ENCODE measurements at regions not wholly inside any gene's neighbourhood (a gene's known extent, or its start where the extent isn't known, plus 50 kb on each side); places are given as distances from the start of the nearest gene placed in this dataset.

DNA sequence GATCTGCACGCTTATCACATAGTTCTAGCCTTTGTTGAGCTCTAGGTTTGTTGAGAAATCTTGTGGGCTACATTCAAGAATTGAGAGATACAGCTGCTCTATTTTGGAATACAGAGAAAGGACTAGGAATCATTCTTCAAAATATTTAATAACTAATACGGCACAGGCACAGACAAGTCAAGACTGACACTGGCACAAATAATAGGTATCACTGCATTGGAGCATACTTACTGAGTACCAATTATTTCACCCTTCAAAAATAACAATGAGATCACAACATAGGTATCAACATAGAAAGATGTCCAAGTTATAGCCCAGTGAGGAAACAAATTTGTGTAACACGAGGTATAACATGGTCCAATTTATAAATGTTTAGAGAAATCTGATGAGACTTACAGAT is 133.7 kb upstream of the TSC22D2 start:
- no peaks in the 10 kb centered on the region for H3K36me3 Mint-ChIP-seq
- DNase-seq (ENCODE audit: low spot score) (no peak), ATAC-seq (no peak)
- CTCF ChIA-PET = no interaction called here
- no peak overlapping the region for H3K27ac Mint-ChIP-seq
- H3K9me3 Mint-ChIP-seq = no peaks in the 10 kb centered on the region
- no peak overlapping the region for H3K4me3 Mint-ChIP-seq
- no peak for TF ChIP-seq JAZF1 (CRISPR knock-in tag; IDR thresholded peaks at IDR 0.05)
- TF ChIP-seq, protein P1, sequence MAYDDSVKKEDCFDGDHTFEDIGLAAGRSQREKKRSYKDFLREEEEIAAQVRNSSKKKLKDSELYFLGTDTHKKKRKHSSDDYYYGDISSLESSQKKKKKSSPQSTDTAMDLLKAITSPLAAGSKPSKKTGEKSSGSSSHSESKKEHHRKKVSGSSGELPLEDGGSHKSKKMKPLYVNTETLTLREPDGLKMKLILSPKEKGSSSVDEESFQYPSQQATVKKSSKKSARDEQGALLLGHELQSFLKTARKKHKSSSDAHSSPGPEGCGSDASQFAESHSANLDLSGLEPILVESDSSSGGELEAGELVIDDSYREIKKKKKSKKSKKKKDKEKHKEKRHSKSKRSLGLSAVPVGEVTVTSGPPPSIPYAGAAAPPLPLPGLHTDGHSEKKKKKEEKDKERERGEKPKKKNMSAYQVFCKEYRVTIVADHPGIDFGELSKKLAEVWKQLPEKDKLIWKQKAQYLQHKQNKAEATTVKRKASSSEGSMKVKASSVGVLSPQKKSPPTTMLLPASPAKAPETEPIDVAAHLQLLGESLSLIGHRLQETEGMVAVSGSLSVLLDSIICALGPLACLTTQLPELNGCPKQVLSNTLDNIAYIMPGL (CRISPR knock-in tag; IDR thresholded peaks at IDR 0.05) = no peak
- no peak for TF ChIP-seq FOXJ3 (CRISPR knock-in tag; IDR thresholded peaks at IDR 0.05; ENCODE audit: borderline replicate concordance)
- TF ChIP-seq, protein P2, sequence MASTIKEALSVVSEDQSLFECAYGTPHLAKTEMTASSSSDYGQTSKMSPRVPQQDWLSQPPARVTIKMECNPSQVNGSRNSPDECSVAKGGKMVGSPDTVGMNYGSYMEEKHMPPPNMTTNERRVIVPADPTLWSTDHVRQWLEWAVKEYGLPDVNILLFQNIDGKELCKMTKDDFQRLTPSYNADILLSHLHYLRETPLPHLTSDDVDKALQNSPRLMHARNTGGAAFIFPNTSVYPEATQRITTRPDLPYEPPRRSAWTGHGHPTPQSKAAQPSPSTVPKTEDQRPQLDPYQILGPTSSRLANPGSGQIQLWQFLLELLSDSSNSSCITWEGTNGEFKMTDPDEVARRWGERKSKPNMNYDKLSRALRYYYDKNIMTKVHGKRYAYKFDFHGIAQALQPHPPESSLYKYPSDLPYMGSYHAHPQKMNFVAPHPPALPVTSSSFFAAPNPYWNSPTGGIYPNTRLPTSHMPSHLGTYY (CRISPR knock-in tag; IDR thresholded peaks at IDR 0.05) = no peak
- no peak for TF ChIP-seq TEAD4 (CRISPR knock-in tag; IDR thresholded peaks at IDR 0.05)
- no peak for TF ChIP-seq MXD4 (CRISPR knock-in tag; IDR thresholded peaks at IDR 0.05; ENCODE audit: borderline replicate concordance)
- TF ChIP-seq, protein P3, sequence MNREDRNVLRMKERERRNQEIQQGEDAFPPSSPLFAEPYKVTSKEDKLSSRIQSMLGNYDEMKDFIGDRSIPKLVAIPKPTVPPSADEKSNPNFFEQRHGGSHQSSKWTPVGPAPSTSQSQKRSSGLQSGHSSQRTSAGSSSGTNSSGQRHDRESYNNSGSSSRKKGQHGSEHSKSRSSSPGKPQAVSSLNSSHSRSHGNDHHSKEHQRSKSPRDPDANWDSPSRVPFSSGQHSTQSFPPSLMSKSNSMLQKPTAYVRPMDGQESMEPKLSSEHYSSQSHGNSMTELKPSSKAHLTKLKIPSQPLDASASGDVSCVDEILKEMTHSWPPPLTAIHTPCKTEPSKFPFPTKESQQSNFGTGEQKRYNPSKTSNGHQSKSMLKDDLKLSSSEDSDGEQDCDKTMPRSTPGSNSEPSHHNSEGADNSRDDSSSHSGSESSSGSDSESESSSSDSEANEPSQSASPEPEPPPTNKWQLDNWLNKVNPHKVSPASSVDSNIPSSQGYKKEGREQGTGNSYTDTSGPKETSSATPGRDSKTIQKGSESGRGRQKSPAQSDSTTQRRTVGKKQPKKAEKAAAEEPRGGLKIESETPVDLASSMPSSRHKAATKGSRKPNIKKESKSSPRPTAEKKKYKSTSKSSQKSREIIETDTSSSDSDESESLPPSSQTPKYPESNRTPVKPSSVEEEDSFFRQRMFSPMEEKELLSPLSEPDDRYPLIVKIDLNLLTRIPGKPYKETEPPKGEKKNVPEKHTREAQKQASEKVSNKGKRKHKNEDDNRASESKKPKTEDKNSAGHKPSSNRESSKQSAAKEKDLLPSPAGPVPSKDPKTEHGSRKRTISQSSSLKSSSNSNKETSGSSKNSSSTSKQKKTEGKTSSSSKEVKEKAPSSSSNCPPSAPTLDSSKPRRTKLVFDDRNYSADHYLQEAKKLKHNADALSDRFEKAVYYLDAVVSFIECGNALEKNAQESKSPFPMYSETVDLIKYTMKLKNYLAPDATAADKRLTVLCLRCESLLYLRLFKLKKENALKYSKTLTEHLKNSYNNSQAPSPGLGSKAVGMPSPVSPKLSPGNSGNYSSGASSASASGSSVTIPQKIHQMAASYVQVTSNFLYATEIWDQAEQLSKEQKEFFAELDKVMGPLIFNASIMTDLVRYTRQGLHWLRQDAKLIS (CRISPR knock-in tag; IDR thresholded peaks at IDR 0.05; ENCODE audit: borderline replicate concordance) = no peak
- no peak for TF ChIP-seq ZNF317 (CRISPR knock-in tag; IDR thresholded peaks at IDR 0.05; ENCODE audit: borderline replicate concordance, low read depth)
- TF ChIP-seq, protein P4, sequence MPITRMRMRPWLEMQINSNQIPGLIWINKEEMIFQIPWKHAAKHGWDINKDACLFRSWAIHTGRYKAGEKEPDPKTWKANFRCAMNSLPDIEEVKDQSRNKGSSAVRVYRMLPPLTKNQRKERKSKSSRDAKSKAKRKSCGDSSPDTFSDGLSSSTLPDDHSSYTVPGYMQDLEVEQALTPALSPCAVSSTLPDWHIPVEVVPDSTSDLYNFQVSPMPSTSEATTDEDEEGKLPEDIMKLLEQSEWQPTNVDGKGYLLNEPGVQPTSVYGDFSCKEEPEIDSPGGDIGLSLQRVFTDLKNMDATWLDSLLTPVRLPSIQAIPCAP (CRISPR knock-in tag; IDR thresholded peaks at IDR 0.05) = no peak
- TF ChIP-seq ATF1 (CRISPR knock-in tag; IDR thresholded peaks at IDR 0.05) = no peak
- TF ChIP-seq ZNF232 (CRISPR knock-in tag; IDR thresholded peaks at IDR 0.05) = no peak
- TF ChIP-seq RELA (CRISPR knock-in tag; IDR thresholded peaks at IDR 0.05; ENCODE audit: borderline replicate concordance) = no peak
- TF ChIP-seq SMAD3 (CRISPR knock-in tag; IDR thresholded peaks at IDR 0.05; ENCODE audit: borderline replicate concordance) = no peak
- POLR2A ChIA-PET = no interaction called here
- no peaks in the 10 kb centered on the region; the same call in 1 of the 2 replicates for H3K27me3 Mint-ChIP-seq (ENCODE audit: low read depth)
- peaks cover 13% of the 10 kb centered on the region for H3K4me1 Mint-ChIP-seq

DNA sequence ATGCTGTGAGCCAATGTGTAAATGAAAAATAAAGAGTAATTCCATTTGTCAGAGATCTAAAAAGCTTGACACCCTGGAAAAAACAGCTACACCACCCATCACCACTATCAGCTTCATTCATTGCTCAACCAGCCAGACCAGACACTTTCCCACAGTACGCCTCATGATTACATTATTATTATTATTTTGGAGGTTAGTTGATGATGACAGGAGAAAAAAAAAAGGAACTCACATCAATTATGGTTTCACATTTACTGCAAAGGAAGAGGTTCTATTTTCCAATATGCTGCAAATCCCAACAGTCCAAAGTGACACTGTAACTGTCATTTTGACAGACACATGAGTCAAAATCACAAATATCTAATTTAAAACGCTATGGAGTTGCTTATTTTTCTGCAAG is 134.7 kb upstream of the TSC22D2 start:
- Mint-ChIP-seq H3K4me3 (no peak overlapping the region), H3K36me3 (no peaks in the 10 kb centered on the region), H3K9me3 (no peaks in the 10 kb centered on the region), H3K27ac (no peak overlapping the region), H3K4me1 (peaks cover 10% of the 10 kb centered on the region), H3K27me3 (ENCODE audit: low read depth) (no peaks in the 10 kb centered on the region; the same call in 1 of the 2 replicates)
- CTCF ChIA-PET = no interaction called here
- POLR2A ChIA-PET = interaction anchor here (0.7 kb wide), 1 partner anchor 269 kb away, joined by 3 read pairs; no protein-coding TSS in a partner anchor
- DNase-seq (ENCODE audit: low spot score) (no peak), ATAC-seq (no peak)
- TF ChIP-seq, protein P3 (CRISPR knock-in tag; IDR thresholded peaks at IDR 0.05; ENCODE audit: borderline replicate concordance) = no peak
- TF ChIP-seq, protein P5, sequence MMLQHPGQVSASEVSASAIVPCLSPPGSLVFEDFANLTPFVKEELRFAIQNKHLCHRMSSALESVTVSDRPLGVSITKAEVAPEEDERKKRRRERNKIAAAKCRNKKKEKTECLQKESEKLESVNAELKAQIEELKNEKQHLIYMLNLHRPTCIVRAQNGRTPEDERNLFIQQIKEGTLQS (CRISPR knock-in tag; conservative IDR thresholded peaks at IDR 0.05) = no peak
- TF ChIP-seq JUN (CRISPR knock-in tag; IDR thresholded peaks at IDR 0.05) (no peak), PRRX2 (CRISPR knock-in tag; IDR thresholded peaks at IDR 0.05) (no peak), CREB1 (CRISPR knock-in tag; IDR thresholded peaks at IDR 0.05) (no peak), ZNF671 (CRISPR knock-in tag; IDR thresholded peaks at IDR 0.05) (no peak)
- TF ChIP-seq, protein P6, sequence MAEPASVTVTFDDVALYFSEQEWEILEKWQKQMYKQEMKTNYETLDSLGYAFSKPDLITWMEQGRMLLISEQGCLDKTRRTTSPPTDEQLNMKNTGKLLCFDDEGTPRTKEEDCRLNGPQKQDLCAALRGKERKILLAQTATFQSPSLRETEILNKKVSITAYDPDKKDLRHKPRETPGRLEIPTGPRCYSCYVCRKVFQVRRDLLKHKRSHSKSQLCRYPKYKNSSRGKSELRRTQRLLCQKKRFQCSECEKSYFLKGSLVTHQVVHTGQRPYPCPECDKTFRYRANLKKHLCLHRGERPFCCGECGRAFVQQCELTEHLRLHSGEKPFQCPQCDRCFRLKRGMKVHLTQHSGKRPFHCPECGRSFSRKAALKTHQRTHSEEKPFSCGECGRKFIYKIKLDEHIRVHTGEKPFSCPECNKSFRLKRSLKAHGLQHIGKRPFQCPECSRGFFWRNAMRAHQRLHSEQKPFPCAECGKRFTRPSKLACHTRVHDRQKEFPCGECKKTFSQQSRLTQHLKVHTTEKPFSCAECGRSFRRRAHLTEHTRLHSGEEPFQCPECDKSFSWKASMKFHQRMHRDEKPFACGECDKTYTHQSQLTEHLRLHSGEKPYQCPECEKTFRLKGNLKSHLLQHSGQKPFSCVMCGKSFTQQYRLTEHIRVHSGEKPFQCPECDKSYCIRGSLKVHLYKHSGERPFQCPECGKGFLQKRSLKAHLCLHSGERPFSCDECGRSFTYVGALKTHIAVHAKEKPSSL (CRISPR knock-in tag; conservative IDR thresholded peaks at IDR 0.05) = no peak
- TF ChIP-seq, protein P7, sequence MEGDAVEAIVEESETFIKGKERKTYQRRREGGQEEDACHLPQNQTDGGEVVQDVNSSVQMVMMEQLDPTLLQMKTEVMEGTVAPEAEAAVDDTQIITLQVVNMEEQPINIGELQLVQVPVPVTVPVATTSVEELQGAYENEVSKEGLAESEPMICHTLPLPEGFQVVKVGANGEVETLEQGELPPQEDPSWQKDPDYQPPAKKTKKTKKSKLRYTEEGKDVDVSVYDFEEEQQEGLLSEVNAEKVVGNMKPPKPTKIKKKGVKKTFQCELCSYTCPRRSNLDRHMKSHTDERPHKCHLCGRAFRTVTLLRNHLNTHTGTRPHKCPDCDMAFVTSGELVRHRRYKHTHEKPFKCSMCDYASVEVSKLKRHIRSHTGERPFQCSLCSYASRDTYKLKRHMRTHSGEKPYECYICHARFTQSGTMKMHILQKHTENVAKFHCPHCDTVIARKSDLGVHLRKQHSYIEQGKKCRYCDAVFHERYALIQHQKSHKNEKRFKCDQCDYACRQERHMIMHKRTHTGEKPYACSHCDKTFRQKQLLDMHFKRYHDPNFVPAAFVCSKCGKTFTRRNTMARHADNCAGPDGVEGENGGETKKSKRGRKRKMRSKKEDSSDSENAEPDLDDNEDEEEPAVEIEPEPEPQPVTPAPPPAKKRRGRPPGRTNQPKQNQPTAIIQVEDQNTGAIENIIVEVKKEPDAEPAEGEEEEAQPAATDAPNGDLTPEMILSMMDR (IDR thresholded peaks at IDR 0.05) = no peak
